Type B pancreatic cell (in vitro differentiated cells): ENCODE measurements at regions not wholly inside any gene's neighbourhood (a gene's known extent, or its start where the extent isn't known, plus 50 kb on each side); places are given as distances from the start of the nearest gene placed in this dataset.

Experiments used
- DNase-seq: peaks from one replicate; pipeline ENCODE4 v3.0.0; 2021; ENCODE audit warnings: mixed read lengths; ENCODE audit not compliant: unreplicated experiment; ENCODE audit errors: extremely low spot score
- H3K27ac Mint-ChIP-seq: 2 replicates; pipeline ENCODE4 v1.8.0; 2021; ENCODE audit warnings: mild to moderate bottlenecking, mixed read lengths
- H3K27me3 Mint-ChIP-seq: 2 replicates; pipeline ENCODE4 v1.8.0; 2021; ENCODE audit warnings: mixed read lengths
- H3K36me3 Mint-ChIP-seq: 2 replicates; pipeline ENCODE4 v1.8.0; 2021; ENCODE audit warnings: mixed read lengths
- H3K4me1 Mint-ChIP-seq: one replicate; pipeline ENCODE4 v1.8.0; 2021; ENCODE audit warnings: mixed read lengths; ENCODE audit not compliant: unreplicated experiment
- H3K4me3 Mint-ChIP-seq: 2 replicates; pipeline ENCODE4 v1.8.0; 2021; ENCODE audit warnings: mild to moderate bottlenecking, mixed read lengths
- H3K9me3 Mint-ChIP-seq: 2 replicates; pipeline ENCODE4 v1.8.0; 2021; ENCODE audit warnings: mixed read lengths
- CTCF ChIP-seq: fragments of 200-600 bp; sonication (generic); conservative IDR thresholded peaks from 2 replicates; pipeline ENCODE4 v1.5.0; 2021; ENCODE audit warnings: antibody characterized with exemption, mild to moderate bottlenecking

GRCh38 chr3:147812186-147812911 is 403.2 kb downstream of the ZIC1 start:
- TF ChIP-seq CTCF: no peak

GRCh38 chr3:147813256-147813655 is 404.1 kb downstream of the ZIC1 start:
- DNase-seq: no peak
- peaks cover 6% of the 10 kb centered on the region for H3K4me1 Mint-ChIP-seq
- no peaks in the 10 kb centered on the region for H3K27me3 Mint-ChIP-seq
- no peak for TF ChIP-seq CTCF
- H3K27ac Mint-ChIP-seq: no peak overlapping the region
- no peaks in the 10 kb centered on the region for H3K36me3 Mint-ChIP-seq
- H3K4me3 Mint-ChIP-seq: no peak overlapping the region
- H3K9me3 Mint-ChIP-seq: no peaks in the 10 kb centered on the region

More at GRCh38 chr3:147812186-147812911, 403.2 kb downstream of the ZIC1 start:
- no peaks in the 10 kb centered on the region for H3K27me3 Mint-ChIP-seq
- no peaks in the 10 kb centered on the region for H3K9me3 Mint-ChIP-seq
- no peak overlapping the region for H3K27ac Mint-ChIP-seq
- no peaks in the 10 kb centered on the region for H3K36me3 Mint-ChIP-seq
- peaks cover 6% of the 10 kb centered on the region for H3K4me1 Mint-ChIP-seq
- H3K4me3 Mint-ChIP-seq: no peak overlapping the region
- no peak for DNase-seq

- peaks cover 6% of the 10 kb centered on the region for H3K4me1 Mint-ChIP-seq
- no peaks in the 10 kb centered on the region for H3K9me3 Mint-ChIP-seq
- no peaks in the 10 kb centered on the region for H3K36me3 Mint-ChIP-seq
- TF ChIP-seq CTCF: no peak
- DNase-seq: no peak
- no peaks in the 10 kb centered on the region for H3K27me3 Mint-ChIP-seq
- H3K27ac Mint-ChIP-seq: no peak overlapping the region
- no peak overlapping the region for H3K4me3 Mint-ChIP-seq
Measured at GRCh38 chr3:147816752-147817151, 407.6 kb downstream of the ZIC1 start.

GRCh38 chr3:147832611-147833010 is 423.4 kb downstream of the ZIC1 start:
- TF ChIP-seq CTCF: no peak
- no peaks in the 10 kb centered on the region for H3K36me3 Mint-ChIP-seq
- no peak overlapping the region for H3K4me3 Mint-ChIP-seq
- H3K4me1 Mint-ChIP-seq: no peaks in the 10 kb centered on the region
- no peak for DNase-seq
- H3K27ac Mint-ChIP-seq: no peak overlapping the region
- H3K27me3 Mint-ChIP-seq: no peaks in the 10 kb centered on the region
- H3K9me3 Mint-ChIP-seq: no peaks in the 10 kb centered on the region

- Mint-ChIP-seq H3K27ac (no peak overlapping the region), H3K9me3 (no peaks in the 10 kb centered on the region), H3K27me3 (no peaks in the 10 kb centered on the region), H3K4me3 (no peak overlapping the region), H3K4me1 (no peaks in the 10 kb centered on the region), H3K36me3 (no peaks in the 10 kb centered on the region)
- DNase-seq: no peak
- no peak for TF ChIP-seq CTCF
Measured at GRCh38 chr3:147836330-147836729, 427.2 kb downstream of the ZIC1 start.
